ENCODE measurements at regions not wholly inside any gene's neighbourhood (a gene's known extent, or its start where the extent isn't known, plus 50 kb on each side); places are given as distances from the start of the nearest gene placed in this dataset.

GRCh38 chr20:39799366-39799965, 837.3 kb downstream of the DHX35 start:
- H4K20me1 ChIP-seq (ENCODE audit: control insufficient read depth, insufficient read depth, low read depth, low read length): no peaks in the 10 kb centered on the region
- no peaks in the 10 kb centered on the region for H3K9me3 ChIP-seq (ENCODE audit: control insufficient read depth, insufficient read depth, low read length)
- no peak overlapping the region for H3K4me3 ChIP-seq (ENCODE audit: low read length)
- H3K36me3 ChIP-seq (ENCODE audit: control insufficient read depth, low read length): no peaks in the 10 kb centered on the region
- H3K9me2 ChIP-seq (replicated peaks; ENCODE audit: control insufficient read depth, low read length): no peaks in the 10 kb centered on the region; the same call in 1 of the 2 replicates
- no peaks in the 10 kb centered on the region for H3K27me3 ChIP-seq (ENCODE audit: control insufficient read depth, low read length)
- TF ChIP-seq, protein P1, sequence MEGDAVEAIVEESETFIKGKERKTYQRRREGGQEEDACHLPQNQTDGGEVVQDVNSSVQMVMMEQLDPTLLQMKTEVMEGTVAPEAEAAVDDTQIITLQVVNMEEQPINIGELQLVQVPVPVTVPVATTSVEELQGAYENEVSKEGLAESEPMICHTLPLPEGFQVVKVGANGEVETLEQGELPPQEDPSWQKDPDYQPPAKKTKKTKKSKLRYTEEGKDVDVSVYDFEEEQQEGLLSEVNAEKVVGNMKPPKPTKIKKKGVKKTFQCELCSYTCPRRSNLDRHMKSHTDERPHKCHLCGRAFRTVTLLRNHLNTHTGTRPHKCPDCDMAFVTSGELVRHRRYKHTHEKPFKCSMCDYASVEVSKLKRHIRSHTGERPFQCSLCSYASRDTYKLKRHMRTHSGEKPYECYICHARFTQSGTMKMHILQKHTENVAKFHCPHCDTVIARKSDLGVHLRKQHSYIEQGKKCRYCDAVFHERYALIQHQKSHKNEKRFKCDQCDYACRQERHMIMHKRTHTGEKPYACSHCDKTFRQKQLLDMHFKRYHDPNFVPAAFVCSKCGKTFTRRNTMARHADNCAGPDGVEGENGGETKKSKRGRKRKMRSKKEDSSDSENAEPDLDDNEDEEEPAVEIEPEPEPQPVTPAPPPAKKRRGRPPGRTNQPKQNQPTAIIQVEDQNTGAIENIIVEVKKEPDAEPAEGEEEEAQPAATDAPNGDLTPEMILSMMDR (IDR thresholded peaks at IDR 0.05; ENCODE audit: low read depth, low read length, poor library complexity, severe bottlenecking): no peak
- TF ChIP-seq EZH2phosphoT487 (IDR thresholded peaks at IDR 0.05; ENCODE audit: borderline replicate concordance, low read length): no peak
- H3K79me2 ChIP-seq (ENCODE audit: control insufficient read depth, low read length): no peaks in the 10 kb centered on the region
- no peak overlapping the region for H3K27ac ChIP-seq (ENCODE audit: low read depth, low read length)
- H3K4me1 ChIP-seq (ENCODE audit: control insufficient read depth, low read length): no peaks in the 10 kb centered on the region
- H3F3A ChIP-seq (ENCODE audit: control insufficient read depth, insufficient read depth): no peaks in the 10 kb centered on the region
- no peak overlapping the region for H3K4me2 ChIP-seq (ENCODE audit: low read length)

GRCh38 chr20:39795401-39796272, 833.5 kb downstream of the DHX35 start:
- H3K4me3 ChIP-seq (ENCODE audit: low read length): no peak overlapping the region
- H3F3A ChIP-seq (ENCODE audit: control insufficient read depth, insufficient read depth): no peaks in the 10 kb centered on the region
- no peaks in the 10 kb centered on the region for H3K79me2 ChIP-seq (ENCODE audit: control insufficient read depth, low read length)
- no peak for TF ChIP-seq EZH2phosphoT487 (IDR thresholded peaks at IDR 0.05; ENCODE audit: borderline replicate concordance, low read length)
- TF ChIP-seq, protein P1 (IDR thresholded peaks at IDR 0.05; ENCODE audit: low read depth, low read length, poor library complexity, severe bottlenecking): no peak
- H3K27ac ChIP-seq (ENCODE audit: low read depth, low read length): no peak overlapping the region
- H3K4me2 ChIP-seq (ENCODE audit: low read length): no peak overlapping the region
- H3K4me1 ChIP-seq (ENCODE audit: control insufficient read depth, low read length): no peaks in the 10 kb centered on the region
- H4K20me1 ChIP-seq (ENCODE audit: control insufficient read depth, insufficient read depth, low read depth, low read length): no peaks in the 10 kb centered on the region
- H3K27me3 ChIP-seq (ENCODE audit: control insufficient read depth, low read length): no peaks in the 10 kb centered on the region
- no peaks in the 10 kb centered on the region for H3K36me3 ChIP-seq (ENCODE audit: control insufficient read depth, low read length)
- H3K9me3 ChIP-seq (ENCODE audit: control insufficient read depth, insufficient read depth, low read length): no peaks in the 10 kb centered on the region
- H3K9me2 ChIP-seq (replicated peaks; ENCODE audit: control insufficient read depth, low read length): no peaks in the 10 kb centered on the region; the same call in 1 of the 2 replicates

GRCh38 chr20:39792334-39792733, 830.2 kb downstream of the DHX35 start:
- H3K4me3 ChIP-seq (ENCODE audit: low read length): no peak overlapping the region
- no peaks in the 10 kb centered on the region for H4K20me1 ChIP-seq (ENCODE audit: control insufficient read depth, insufficient read depth, low read depth, low read length)
- no peaks in the 10 kb centered on the region; the same call in 1 of the 2 replicates for H3K9me2 ChIP-seq (replicated peaks; ENCODE audit: control insufficient read depth, low read length)
- H3F3A ChIP-seq (ENCODE audit: control insufficient read depth, insufficient read depth): no peaks in the 10 kb centered on the region
- no peaks in the 10 kb centered on the region for H3K4me1 ChIP-seq (ENCODE audit: control insufficient read depth, low read length)
- TF ChIP-seq, protein P1 (IDR thresholded peaks at IDR 0.05; ENCODE audit: low read depth, low read length, poor library complexity, severe bottlenecking): no peak
- TF ChIP-seq EZH2phosphoT487 (IDR thresholded peaks at IDR 0.05; ENCODE audit: borderline replicate concordance, low read length): no peak
- H3K4me2 ChIP-seq (ENCODE audit: low read length): no peak overlapping the region
- no peaks in the 10 kb centered on the region for H3K9me3 ChIP-seq (ENCODE audit: control insufficient read depth, insufficient read depth, low read length)
- H3K27me3 ChIP-seq (ENCODE audit: control insufficient read depth, low read length): no peaks in the 10 kb centered on the region
- no peaks in the 10 kb centered on the region for H3K36me3 ChIP-seq (ENCODE audit: control insufficient read depth, low read length)
- no peak overlapping the region for H3K27ac ChIP-seq (ENCODE audit: low read depth, low read length)
- H3K79me2 ChIP-seq (ENCODE audit: control insufficient read depth, low read length): no peaks in the 10 kb centered on the region

All from DOHH2 (cell line).